WI38 (cell line): ENCODE measurements at regions not wholly inside any gene's neighbourhood (a gene's known extent, or its start where the extent isn't known, plus 50 kb on each side); places are given as distances from the start of the nearest gene placed in this dataset.
"Not testable (repeated sequence)": the region's sequence is repeated elsewhere in the genome, so short reads cannot be mapped to it uniquely, and the experiment has no call there.

ENCODE experiments used
- H3K4me3 ChIP-seq: 2 replicates; pipeline ENCODE4 v1.5.1; 2011; ENCODE audit warnings: low read depth, mild to moderate bottlenecking, control low read depth, low read length
- TF ChIP-seq, protein P1 (sequence below): IDR thresholded peaks from 2 replicates; pipeline ENCODE4 v1.5.1; 2012; ENCODE audit warnings: low read depth, mild to moderate bottlenecking, control low read depth, low read length

DNA sequence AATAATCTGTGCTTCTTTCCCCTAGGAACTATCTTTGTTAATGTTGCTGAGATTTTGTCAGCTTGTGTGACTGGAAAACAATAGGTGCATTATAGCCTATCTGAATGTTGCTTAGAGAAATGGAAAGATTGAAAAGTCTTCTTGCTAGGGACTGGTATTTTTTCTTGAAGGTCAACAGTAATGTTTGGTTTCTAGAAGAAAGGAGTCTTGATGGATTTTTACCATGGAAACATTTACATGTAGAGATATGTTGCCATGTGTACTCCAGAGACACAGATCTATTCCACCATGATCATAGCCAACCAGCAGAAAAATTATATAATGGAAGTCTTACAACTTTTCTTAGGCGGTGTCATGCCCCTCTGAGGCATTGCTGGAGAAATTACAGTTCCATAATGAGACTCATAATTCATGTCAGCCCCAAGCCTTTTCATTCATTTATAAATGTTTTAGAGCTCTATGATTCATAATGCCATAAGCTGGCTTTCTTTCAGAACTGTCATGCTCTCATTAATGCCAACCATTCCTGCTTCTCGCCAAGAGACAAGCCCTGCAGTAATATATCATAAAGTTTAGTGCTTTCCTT lies 175.1 kb upstream of the PTPRZ1 start:
- TF ChIP-seq, protein P1, sequence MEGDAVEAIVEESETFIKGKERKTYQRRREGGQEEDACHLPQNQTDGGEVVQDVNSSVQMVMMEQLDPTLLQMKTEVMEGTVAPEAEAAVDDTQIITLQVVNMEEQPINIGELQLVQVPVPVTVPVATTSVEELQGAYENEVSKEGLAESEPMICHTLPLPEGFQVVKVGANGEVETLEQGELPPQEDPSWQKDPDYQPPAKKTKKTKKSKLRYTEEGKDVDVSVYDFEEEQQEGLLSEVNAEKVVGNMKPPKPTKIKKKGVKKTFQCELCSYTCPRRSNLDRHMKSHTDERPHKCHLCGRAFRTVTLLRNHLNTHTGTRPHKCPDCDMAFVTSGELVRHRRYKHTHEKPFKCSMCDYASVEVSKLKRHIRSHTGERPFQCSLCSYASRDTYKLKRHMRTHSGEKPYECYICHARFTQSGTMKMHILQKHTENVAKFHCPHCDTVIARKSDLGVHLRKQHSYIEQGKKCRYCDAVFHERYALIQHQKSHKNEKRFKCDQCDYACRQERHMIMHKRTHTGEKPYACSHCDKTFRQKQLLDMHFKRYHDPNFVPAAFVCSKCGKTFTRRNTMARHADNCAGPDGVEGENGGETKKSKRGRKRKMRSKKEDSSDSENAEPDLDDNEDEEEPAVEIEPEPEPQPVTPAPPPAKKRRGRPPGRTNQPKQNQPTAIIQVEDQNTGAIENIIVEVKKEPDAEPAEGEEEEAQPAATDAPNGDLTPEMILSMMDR: no peak
- H3K4me3 ChIP-seq: no peak overlapping the region

DNA sequence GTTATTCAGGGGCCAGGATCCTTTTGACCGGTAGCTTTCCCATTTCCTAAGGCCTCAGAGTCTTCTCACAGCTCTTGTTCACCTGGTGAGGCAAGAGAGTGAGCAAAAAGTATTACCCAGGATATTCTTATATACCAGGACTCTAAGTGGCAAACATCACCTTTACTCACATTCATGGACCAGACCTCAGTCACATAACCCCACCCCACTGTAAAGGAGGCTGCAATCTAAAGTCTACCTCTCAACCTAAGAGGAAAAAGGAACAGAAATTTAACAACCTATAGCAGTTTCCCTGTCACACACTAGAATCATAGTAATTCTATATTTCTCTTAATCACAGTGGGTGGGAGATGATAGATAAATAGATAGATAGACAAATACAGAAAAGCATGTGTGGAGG lies 176.0 kb upstream of the PTPRZ1 start:
- H3K4me3 ChIP-seq: no peak overlapping the region
- TF ChIP-seq, protein P1: no peak

DNA sequence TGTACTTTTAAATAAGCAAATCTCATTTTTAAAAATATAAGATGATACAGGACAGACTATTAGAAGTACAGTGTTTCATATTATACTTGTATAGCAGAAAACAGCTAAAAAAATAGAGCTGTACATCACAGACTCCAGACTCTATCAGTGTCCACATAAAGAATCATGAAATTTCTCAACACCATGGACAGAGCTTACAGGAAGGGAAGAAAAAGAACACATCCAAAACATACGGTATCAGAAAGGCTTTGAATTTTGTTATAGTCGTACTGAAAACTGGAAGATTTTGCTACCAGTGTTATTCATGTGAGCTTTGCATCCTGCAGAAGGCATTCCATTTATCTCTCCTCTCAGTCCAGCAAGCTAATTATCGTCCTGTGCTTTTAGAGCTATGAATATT lies 183.2 kb upstream of the PTPRZ1 start:
- TF ChIP-seq, protein P1: no peak
- H3K4me3 ChIP-seq: no peak overlapping the region

DNA sequence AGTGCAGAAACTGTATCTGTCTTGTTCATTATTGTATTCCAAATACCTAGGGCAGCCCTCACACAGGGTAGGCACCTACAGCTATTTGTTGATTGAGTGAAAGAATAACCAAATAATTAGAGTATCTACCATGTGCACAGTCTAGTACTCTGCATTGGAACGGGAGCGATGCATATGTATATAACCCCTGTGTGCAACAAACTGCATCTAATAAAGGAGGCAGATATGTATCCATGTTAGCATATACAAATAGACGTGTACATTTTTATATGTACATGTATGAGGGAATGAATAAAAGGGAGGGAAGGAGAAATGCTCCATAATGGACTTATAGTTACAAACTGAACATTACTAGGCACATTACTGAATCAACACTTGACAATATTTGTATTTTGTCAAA lies 191.3 kb upstream of the PTPRZ1 start:
- H3K4me3 ChIP-seq: no peak overlapping the region
- TF ChIP-seq, protein P1: no peak

DNA sequence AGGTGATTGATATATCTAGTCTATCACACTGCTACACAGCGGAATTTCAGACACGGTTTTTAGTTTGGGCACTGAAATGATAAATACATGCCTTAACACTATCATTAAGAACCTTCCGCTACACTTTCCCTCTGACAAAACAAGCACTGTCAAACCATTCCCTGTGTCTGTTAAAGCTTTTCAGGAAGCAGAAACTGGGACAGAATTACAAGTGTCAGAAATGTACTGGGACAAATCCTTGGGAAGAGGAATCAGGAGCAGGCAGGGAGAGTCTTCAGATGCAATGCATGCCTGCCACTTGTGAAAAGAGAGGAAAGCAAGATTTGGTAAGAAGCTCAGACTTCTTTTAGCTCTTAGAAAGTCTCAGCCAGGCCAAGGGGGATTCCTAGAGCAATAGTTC lies 196.8 kb upstream of the PTPRZ1 start:
- TF ChIP-seq, protein P1: no peak
- no peak overlapping the region for H3K4me3 ChIP-seq

DNA sequence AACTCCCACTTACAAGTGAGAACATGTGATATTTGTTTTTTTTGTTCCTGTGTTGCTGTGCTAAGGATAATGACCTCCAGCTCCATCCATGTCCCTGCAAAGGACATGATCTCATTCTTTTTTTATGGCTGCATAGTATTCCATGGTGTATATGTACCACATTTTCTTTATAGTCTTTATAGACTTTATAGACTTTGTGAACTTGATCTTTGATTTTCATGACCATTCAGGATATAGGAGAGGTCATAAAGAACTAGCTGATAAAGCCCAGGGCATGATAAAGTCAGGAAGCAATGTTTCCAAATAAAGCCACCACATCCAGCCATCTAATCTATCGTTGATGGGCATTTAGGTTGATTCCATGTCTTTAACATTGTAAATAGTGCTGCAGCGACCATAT lies 198.5 kb upstream of the PTPRZ1 start:
- H3K4me3 ChIP-seq: not testable (repeated sequence)

DNA sequence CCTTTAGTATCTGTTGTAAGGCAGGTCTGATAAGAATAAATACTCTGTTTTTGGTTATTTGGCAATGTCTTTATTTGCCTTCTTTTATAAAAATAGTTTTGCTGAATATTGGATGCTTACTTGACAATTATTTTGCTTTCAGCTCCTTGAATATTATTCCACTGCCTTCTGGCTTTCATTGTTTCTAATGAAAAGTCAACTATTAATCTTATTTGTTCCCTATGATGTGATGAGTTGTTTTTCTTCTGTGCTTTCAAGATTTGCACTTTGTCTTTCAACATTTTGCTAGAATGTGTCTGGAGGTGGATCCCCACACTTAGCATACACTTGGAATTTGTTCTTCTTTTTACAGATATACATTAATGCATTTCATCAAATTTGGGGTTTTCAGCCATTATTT lies 203.8 kb upstream of the PTPRZ1 start:
- TF ChIP-seq, protein P1: no peak

DNA sequence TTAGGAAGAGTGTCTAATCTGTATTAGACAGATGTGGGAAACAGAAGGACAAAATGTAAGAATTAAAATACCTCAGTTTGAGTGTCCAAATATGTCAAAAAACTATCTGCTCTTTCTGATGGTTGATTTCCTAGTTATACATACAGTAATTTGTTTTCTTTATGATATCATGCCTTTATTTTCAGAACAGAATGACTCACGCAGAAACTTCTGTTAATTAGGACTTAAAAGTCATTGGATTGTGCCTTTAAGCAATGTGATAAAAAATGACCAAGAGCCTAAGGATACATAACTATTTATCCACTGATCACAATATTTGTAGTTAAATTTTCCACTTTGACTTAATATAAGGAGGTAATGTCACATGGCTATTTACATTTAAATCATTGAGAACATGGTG lies 206.7 kb upstream of the PTPRZ1 start:
- H3K4me3 ChIP-seq: no peak overlapping the region
- TF ChIP-seq, protein P1: no peak

More for the DNA sequence above, 203.8 kb upstream of the PTPRZ1 start:
- H3K4me3 ChIP-seq: no peak overlapping the region
